ENCODE measurements at regions not wholly inside any gene's neighbourhood (a gene's known extent, or its start where the extent isn't known, plus 50 kb on each side); places are given as distances from the start of the nearest gene placed in this dataset.

DNA sequence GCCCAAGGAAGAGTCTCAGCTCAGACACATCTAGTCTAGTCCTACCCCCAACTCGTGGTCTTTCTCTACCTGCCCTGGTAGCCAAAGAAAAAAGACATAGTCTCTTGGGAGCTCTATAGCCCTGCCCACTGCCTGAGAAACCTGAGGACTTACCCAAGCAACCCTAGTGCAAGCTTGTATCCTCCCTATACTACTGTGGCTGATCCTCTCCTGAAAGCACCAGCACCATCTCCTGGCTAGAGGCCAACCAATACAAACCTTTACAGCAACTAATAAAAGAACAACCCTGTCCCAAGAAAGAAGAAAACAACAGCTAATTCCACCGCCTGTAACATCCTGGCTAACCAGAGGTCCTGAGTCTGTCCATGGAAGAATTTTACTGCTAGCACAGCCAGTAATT is 532.4 kb downstream of the SLITRK6 start:
- TF ChIP-seq, protein P1, sequence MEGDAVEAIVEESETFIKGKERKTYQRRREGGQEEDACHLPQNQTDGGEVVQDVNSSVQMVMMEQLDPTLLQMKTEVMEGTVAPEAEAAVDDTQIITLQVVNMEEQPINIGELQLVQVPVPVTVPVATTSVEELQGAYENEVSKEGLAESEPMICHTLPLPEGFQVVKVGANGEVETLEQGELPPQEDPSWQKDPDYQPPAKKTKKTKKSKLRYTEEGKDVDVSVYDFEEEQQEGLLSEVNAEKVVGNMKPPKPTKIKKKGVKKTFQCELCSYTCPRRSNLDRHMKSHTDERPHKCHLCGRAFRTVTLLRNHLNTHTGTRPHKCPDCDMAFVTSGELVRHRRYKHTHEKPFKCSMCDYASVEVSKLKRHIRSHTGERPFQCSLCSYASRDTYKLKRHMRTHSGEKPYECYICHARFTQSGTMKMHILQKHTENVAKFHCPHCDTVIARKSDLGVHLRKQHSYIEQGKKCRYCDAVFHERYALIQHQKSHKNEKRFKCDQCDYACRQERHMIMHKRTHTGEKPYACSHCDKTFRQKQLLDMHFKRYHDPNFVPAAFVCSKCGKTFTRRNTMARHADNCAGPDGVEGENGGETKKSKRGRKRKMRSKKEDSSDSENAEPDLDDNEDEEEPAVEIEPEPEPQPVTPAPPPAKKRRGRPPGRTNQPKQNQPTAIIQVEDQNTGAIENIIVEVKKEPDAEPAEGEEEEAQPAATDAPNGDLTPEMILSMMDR (IDR thresholded peaks at IDR 0.05 in 8 of 11, conservative IDR thresholded peaks at IDR 0.05 in 3 of 11): no peak
- TF ChIP-seq POLR2A (IDR thresholded peaks at IDR 0.05): no peak
- TF ChIP-seq POLR2AphosphoS5 (IDR thresholded peaks at IDR 0.05): no peak
